Activated CD8-positive, alpha-beta T cell treated with anti-CD3 and anti-CD28 coated beads for 36 hours (primary cell): ENCODE measurements at regions not wholly inside any gene's neighbourhood (a gene's known extent, or its start where the extent isn't known, plus 50 kb on each side); places are given as distances from the start of the nearest gene placed in this dataset.

Experiments used
- ATAC-seq: fragments of 200-7000 bp; cut with Tn5 transposase; one replicate; pipeline ENCODE4 v1.10.0; 2021; ENCODE audit warnings: mild to moderate bottlenecking, moderate library complexity
- CTCF ChIA-PET: fragments of 350-600 bp; sonication (Branson Sonifier 250); formaldehyde crosslinking; loops from one replicate; lab custom pipeline; 2021; ENCODE audit warnings: antibody characterized with exemption; lab: Charles Lee
- POLR2A ChIA-PET: fragments of 350-600 bp; sonication (Branson Sonifier 250); formaldehyde crosslinking; loops from one replicate; lab custom pipeline; 2021; ENCODE audit warnings: antibody characterized with exemption; lab: Charles Lee
- DNase-seq: peaks from one replicate; pipeline ENCODE4 v3.0.0-alpha.2; 2020
- H3K27ac Mint-ChIP-seq: one replicate; pipeline ENCODE4 v1.8.0; 2021; ENCODE audit warnings: mild to moderate bottlenecking, mixed read lengths
- H3K27me3 Mint-ChIP-seq: one replicate; pipeline ENCODE4 v1.8.0; 2021; ENCODE audit warnings: mixed read lengths
- H3K36me3 Mint-ChIP-seq: one replicate; pipeline ENCODE4 v1.8.0; 2021; ENCODE audit warnings: low read depth, mixed read lengths
- H3K4me1 Mint-ChIP-seq: one replicate; pipeline ENCODE4 v1.8.0; 2021; ENCODE audit warnings: low read depth, mixed read lengths
- H3K4me3 Mint-ChIP-seq: one replicate; pipeline ENCODE4 v1.8.0; 2021; ENCODE audit warnings: mild to moderate bottlenecking, moderate library complexity, mixed read lengths
- H3K9me3 Mint-ChIP-seq: one replicate; pipeline ENCODE4 v1.8.0; 2021; ENCODE audit warnings: mixed read lengths
- intact Hi-C: fragments of 100-400 bp; cut with micrococcal nuclease; formaldehyde crosslinking; loops from one replicate; pipeline ENCODE4 v1.10.0; 2022
- TF ChIP-seq, protein P1 (sequence below): fragments of 200-600 bp; IDR thresholded peaks from one replicate; pipeline ENCODE4 v1.8.0; 2022; ENCODE audit warnings: antibody characterized with exemption, mild to moderate bottlenecking

GRCh38 chr2:64787019-64787365 lies 133.3 kb upstream of the SERTAD2 start:
- Mint-ChIP-seq H3K36me3 (no peaks in the 10 kb centered on the region), H3K27ac (no peak overlapping the region), H3K27me3 (no peaks in the 10 kb centered on the region), H3K9me3 (no peaks in the 10 kb centered on the region), H3K4me1 (no peaks in the 10 kb centered on the region), H3K4me3 (no peak overlapping the region)
- ChIA-PET CTCF (no interaction called here), POLR2A (no interaction called here)
- TF ChIP-seq, protein P1, sequence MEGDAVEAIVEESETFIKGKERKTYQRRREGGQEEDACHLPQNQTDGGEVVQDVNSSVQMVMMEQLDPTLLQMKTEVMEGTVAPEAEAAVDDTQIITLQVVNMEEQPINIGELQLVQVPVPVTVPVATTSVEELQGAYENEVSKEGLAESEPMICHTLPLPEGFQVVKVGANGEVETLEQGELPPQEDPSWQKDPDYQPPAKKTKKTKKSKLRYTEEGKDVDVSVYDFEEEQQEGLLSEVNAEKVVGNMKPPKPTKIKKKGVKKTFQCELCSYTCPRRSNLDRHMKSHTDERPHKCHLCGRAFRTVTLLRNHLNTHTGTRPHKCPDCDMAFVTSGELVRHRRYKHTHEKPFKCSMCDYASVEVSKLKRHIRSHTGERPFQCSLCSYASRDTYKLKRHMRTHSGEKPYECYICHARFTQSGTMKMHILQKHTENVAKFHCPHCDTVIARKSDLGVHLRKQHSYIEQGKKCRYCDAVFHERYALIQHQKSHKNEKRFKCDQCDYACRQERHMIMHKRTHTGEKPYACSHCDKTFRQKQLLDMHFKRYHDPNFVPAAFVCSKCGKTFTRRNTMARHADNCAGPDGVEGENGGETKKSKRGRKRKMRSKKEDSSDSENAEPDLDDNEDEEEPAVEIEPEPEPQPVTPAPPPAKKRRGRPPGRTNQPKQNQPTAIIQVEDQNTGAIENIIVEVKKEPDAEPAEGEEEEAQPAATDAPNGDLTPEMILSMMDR: no peak
- no peak for ATAC-seq
- intact Hi-C loops: no loop called here
- no peak for DNase-seq

- no peak for ATAC-seq
Measured at GRCh38 chr2:64787698-64788097, 134.0 kb upstream of the SERTAD2 start.

GRCh38 chr2:64789466-64790320 lies 136.0 kb upstream of the SERTAD2 start:
- H3K4me1 Mint-ChIP-seq: no peaks in the 10 kb centered on the region

More at GRCh38 chr2:64787698-64788097, 134.0 kb upstream of the SERTAD2 start:
- Mint-ChIP-seq H3K4me3 (no peak overlapping the region), H3K36me3 (no peaks in the 10 kb centered on the region), H3K4me1 (no peaks in the 10 kb centered on the region), H3K9me3 (no peaks in the 10 kb centered on the region), H3K27ac (no peak overlapping the region), H3K27me3 (no peaks in the 10 kb centered on the region)
- ChIA-PET CTCF (no interaction called here), POLR2A (no interaction called here)
- TF ChIP-seq, protein P1: no peak
- intact Hi-C loops: no loop called here
- DNase-seq: no peak

GRCh38 chr2:64792300-64792699 lies 138.6 kb upstream of the SERTAD2 start:
- peaks cover 2% of the 10 kb centered on the region for H3K27me3 Mint-ChIP-seq
- H3K27ac Mint-ChIP-seq: no peak overlapping the region
- no peaks in the 10 kb centered on the region for H3K9me3 Mint-ChIP-seq
- ChIA-PET CTCF (interaction anchor here (1.1 to 1.4 kb wide), 2 partner anchors 25 to 40 kb away, joined by 4 read pairs; no protein-coding TSS in a partner anchor), POLR2A (interaction anchor here (0.8 to 1.1 kb wide), 2 partner anchors 13 to 14 kb away, joined by 3 read pairs; no protein-coding TSS in a partner anchor)
- H3K4me1 Mint-ChIP-seq: no peaks in the 10 kb centered on the region
- ATAC-seq (no peak), DNase-seq (no peak)
- TF ChIP-seq, protein P1: no peak
- no peak overlapping the region for H3K4me3 Mint-ChIP-seq
- H3K36me3 Mint-ChIP-seq: no peaks in the 10 kb centered on the region
- intact Hi-C loops: no loop called here

More at GRCh38 chr2:64789466-64790320, 136.0 kb upstream of the SERTAD2 start:
- Mint-ChIP-seq H3K27ac (no peak overlapping the region), H3K4me3 (no peak overlapping the region), H3K27me3 (peaks cover 2% of the 10 kb centered on the region), H3K36me3 (no peaks in the 10 kb centered on the region), H3K9me3 (no peaks in the 10 kb centered on the region)
- POLR2A ChIA-PET: interaction anchor here (0.6 kb wide), 1 partner anchor 719 kb away, joined by 4 read pairs; no protein-coding TSS in a partner anchor
- CTCF ChIA-PET: interaction anchor here (1.5 to 1.6 kb wide), 2 partner anchors 17 to 22 kb away, joined by 3 read pairs; no protein-coding TSS in a partner anchor
- intact Hi-C loops: no loop called here
- no peak for ATAC-seq
- TF ChIP-seq, protein P1: no peak
- no peak for DNase-seq
